ENCODE measurements at regions not wholly inside any gene's neighbourhood (a gene's known extent, or its start where the extent isn't known, plus 50 kb on each side); places are given as distances from the start of the nearest gene placed in this dataset.

GRCh38 chr12:28693565-28694219, 455.4 kb upstream of the FAR2 start:
- H2AFZ ChIP-seq (ENCODE audit: low read length) = no peak overlapping the region
- no peak overlapping the region for H3K4me3 ChIP-seq (ENCODE audit: low read depth, low read length, poor library complexity, severe bottlenecking)
- H3K4me1 ChIP-seq (ENCODE audit: insufficient read depth, low read length, severe bottlenecking) = no peaks in the 10 kb centered on the region
- no peaks in the 10 kb centered on the region for H3K9me2 ChIP-seq (ENCODE audit: low read depth, low read length)
- no peak overlapping the region for H3K9ac ChIP-seq (ENCODE audit: low read length)
- H3K9me3 ChIP-seq (ENCODE audit: low read length) = no peaks in the 10 kb centered on the region
- H3K27ac ChIP-seq (ENCODE audit: low read depth, low read length, poor library complexity, severe bottlenecking) = no peak overlapping the region
- TF ChIP-seq, protein P1, sequence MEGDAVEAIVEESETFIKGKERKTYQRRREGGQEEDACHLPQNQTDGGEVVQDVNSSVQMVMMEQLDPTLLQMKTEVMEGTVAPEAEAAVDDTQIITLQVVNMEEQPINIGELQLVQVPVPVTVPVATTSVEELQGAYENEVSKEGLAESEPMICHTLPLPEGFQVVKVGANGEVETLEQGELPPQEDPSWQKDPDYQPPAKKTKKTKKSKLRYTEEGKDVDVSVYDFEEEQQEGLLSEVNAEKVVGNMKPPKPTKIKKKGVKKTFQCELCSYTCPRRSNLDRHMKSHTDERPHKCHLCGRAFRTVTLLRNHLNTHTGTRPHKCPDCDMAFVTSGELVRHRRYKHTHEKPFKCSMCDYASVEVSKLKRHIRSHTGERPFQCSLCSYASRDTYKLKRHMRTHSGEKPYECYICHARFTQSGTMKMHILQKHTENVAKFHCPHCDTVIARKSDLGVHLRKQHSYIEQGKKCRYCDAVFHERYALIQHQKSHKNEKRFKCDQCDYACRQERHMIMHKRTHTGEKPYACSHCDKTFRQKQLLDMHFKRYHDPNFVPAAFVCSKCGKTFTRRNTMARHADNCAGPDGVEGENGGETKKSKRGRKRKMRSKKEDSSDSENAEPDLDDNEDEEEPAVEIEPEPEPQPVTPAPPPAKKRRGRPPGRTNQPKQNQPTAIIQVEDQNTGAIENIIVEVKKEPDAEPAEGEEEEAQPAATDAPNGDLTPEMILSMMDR (IDR thresholded peaks at IDR 0.05; ENCODE audit: low read length) = no peak
- TF ChIP-seq EZH2 (IDR thresholded peaks at IDR 0.05; ENCODE audit: borderline replicate concordance, low read length) = no peak
- no peaks in the 10 kb centered on the region for H3K27me3 ChIP-seq (ENCODE audit: insufficient read depth, low read length)
- no peaks in the 10 kb centered on the region for H3K36me3 ChIP-seq (ENCODE audit: insufficient read depth, low read length)
- no peak overlapping the region for H3K4me2 ChIP-seq (ENCODE audit: low read length)
- no peaks in the 10 kb centered on the region for H3F3A ChIP-seq (ENCODE audit: insufficient read depth, low read length)
- no peaks in the 10 kb centered on the region for H4K20me1 ChIP-seq (ENCODE audit: insufficient read depth, low read length)
- no peaks in the 10 kb centered on the region for H3K79me2 ChIP-seq (ENCODE audit: insufficient read depth, low read length)

DNA sequence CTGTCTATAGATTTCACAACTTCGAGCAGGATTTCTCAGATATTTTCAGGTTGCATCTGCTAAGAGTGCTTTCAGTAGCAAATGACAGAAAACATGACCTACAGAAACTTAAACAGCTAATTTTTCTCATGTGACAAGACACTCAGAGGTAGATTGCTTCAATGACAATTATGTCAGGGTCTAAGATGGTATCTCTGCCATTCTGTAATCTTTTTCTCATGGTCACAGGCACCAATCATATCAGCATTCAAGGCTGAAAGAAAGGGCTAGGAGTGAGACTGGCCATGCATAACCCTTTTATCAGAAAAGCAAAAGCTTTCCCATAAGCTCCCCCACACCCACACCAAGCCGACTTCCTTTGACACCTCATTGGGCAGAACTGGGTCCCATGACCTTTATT, 450.5 kb upstream of the FAR2 start:
- Histone ChIP-seq H3K27ac (ENCODE audit: low read depth, low read length, poor library complexity, severe bottlenecking) (no peak overlapping the region), H3K36me3 (ENCODE audit: insufficient read depth, low read length) (no peaks in the 10 kb centered on the region), H3K27me3 (ENCODE audit: insufficient read depth, low read length) (no peaks in the 10 kb centered on the region), H3K4me1 (ENCODE audit: insufficient read depth, low read length, severe bottlenecking) (no peaks in the 10 kb centered on the region), H2AFZ (ENCODE audit: low read length) (no peak overlapping the region), H3K9ac (ENCODE audit: low read length) (no peak overlapping the region), H4K20me1 (ENCODE audit: insufficient read depth, low read length) (no peaks in the 10 kb centered on the region), H3K9me3 (ENCODE audit: low read length) (no peaks in the 10 kb centered on the region), H3K79me2 (ENCODE audit: insufficient read depth, low read length) (no peaks in the 10 kb centered on the region), H3K9me2 (ENCODE audit: low read depth, low read length) (no peaks in the 10 kb centered on the region; the same call in 1 of the 2 replicates), H3K4me2 (ENCODE audit: low read length) (no peak overlapping the region), H3K4me3 (ENCODE audit: low read depth, low read length, poor library complexity, severe bottlenecking) (no peak overlapping the region), H3F3A (ENCODE audit: insufficient read depth, low read length) (no peaks in the 10 kb centered on the region)
- TF ChIP-seq EZH2 (IDR thresholded peaks at IDR 0.05; ENCODE audit: borderline replicate concordance, low read length) = no peak
- TF ChIP-seq, protein P1 (IDR thresholded peaks at IDR 0.05; ENCODE audit: low read length) = no peak

- Histone ChIP-seq H3K79me2 (ENCODE audit: insufficient read depth, low read length) (no peaks in the 10 kb centered on the region), H3K27me3 (ENCODE audit: insufficient read depth, low read length) (no peaks in the 10 kb centered on the region), H3K36me3 (ENCODE audit: insufficient read depth, low read length) (no peaks in the 10 kb centered on the region), H3K4me2 (ENCODE audit: low read length) (no peak overlapping the region), H3K4me1 (ENCODE audit: insufficient read depth, low read length, severe bottlenecking) (no peaks in the 10 kb centered on the region), H3K27ac (ENCODE audit: low read depth, low read length, poor library complexity, severe bottlenecking) (no peak overlapping the region), H3K9me3 (ENCODE audit: low read length) (no peaks in the 10 kb centered on the region), H3K9me2 (ENCODE audit: low read depth, low read length) (no peaks in the 10 kb centered on the region; the same call in 1 of the 2 replicates), H3K4me3 (ENCODE audit: low read depth, low read length, poor library complexity, severe bottlenecking) (no peak overlapping the region), H3K9ac (ENCODE audit: low read length) (no peak overlapping the region), H2AFZ (ENCODE audit: low read length) (no peak overlapping the region), H3F3A (ENCODE audit: insufficient read depth, low read length) (no peaks in the 10 kb centered on the region), H4K20me1 (ENCODE audit: insufficient read depth, low read length) (no peaks in the 10 kb centered on the region)
- TF ChIP-seq, protein P1 (IDR thresholded peaks at IDR 0.05; ENCODE audit: low read length) = no peak
- no peak for TF ChIP-seq EZH2 (IDR thresholded peaks at IDR 0.05; ENCODE audit: borderline replicate concordance, low read length)
Measured at GRCh38 chr12:28699029-28699428, 450.0 kb upstream of the FAR2 start.
